ENCODE measurements at regions not wholly inside any gene's neighbourhood (a gene's known extent, or its start where the extent isn't known, plus 50 kb on each side); places are given as distances from the start of the nearest gene placed in this dataset.

DNA sequence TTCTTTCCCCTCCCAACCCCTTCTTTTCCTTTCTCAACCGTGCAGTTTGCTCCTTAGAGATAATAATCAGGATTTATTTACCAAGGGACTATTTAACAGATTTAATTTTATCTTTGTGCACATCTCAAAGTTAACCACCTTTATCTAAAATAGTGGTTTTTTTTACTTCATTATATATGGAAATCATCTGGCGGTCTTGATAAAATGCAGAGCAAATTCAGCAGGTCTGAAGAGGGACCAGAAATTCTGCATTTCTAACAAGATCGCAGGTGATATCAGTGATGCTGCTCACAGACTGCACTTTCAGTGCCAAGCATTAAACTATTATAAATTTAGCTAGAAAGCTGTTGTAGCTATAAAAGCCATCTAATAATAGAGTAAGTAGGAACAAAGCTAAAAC lies 83.4 kb upstream of the NEGR1 start:
- DNase-seq: no peak

GRCh38 chr1:72362538-72362937 lies 80.2 kb upstream of the NEGR1 start:
- no peak for DNase-seq

DNA sequence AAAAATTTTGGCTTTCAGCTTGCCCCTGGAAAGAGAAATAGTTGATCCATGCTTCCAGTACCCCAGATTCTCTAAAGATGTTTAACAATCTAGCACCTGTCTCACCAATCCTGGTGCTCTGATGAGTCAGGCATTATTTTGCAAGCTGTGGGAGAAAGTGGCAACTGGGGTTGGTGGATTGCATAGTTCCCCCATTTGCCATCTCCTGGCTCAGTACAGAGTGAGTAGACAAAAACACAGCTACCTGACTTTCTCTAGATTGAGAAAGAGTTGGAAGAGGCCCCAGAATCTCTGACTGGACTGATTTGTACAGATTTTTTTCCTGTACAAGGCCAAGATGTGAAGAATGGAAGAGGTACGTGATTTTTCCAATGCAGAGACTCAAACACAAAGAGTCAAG lies 75.1 kb upstream of the NEGR1 start:
- DNase-seq: no peak

GRCh38 chr1:72355899-72356298 lies 73.6 kb upstream of the NEGR1 start:
- DNase-seq: no peak

- DNase-seq: no peak
Observed at GRCh38 chr1:72341661-72342060, 59.3 kb upstream of the NEGR1 start.

DNA sequence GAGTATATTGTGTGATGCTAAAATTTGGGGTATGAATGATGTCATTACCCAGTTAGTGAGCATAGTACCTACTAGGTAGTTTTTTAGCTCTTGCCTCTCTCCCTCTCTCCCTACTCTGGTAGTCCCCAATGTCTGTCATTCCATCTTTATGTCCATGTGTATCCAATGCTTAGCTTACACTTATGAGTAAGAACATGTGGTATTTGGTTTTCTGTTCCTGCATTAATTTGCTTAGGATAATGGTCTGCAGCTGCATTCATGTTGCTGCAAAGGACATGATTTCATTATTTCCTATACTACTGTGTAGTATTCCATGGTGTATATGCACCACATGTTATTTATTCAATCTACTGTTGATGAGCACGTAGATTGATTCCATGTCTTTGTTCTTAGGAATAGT lies 54.4 kb upstream of the NEGR1 start:
- DNase-seq: no peak
